HG03060 (cell line): ENCODE measurements at regions not wholly inside any gene's neighbourhood (a gene's known extent, or its start where the extent isn't known, plus 50 kb on each side); places are given as distances from the start of the nearest gene placed in this dataset.

ENCODE experiments used
- ATAC-seq: cut with Tn5 transposase; IDR thresholded peaks from one replicate; pipeline ENCODE4 v1.9.1; 2021; ENCODE audit warnings: low read depth, moderate number of reproducible peaks; ENCODE audit not compliant: unreplicated experiment

- no peak for ATAC-seq
These were observed 514.6 kb downstream of the FUT8 start for GRCh38 chr14:65926935-65927700.

- ATAC-seq, result no peak
These were observed 515.4 kb downstream of the FUT8 start for GRCh38 chr14:65927931-65928356.

GRCh38 chr14:65928995-65929394 is 516.5 kb downstream of the FUT8 start:
- no peak for ATAC-seq

GRCh38 chr14:65933400-65934069 is 521.0 kb downstream of the FUT8 start:
- ATAC-seq, result no peak

DNA sequence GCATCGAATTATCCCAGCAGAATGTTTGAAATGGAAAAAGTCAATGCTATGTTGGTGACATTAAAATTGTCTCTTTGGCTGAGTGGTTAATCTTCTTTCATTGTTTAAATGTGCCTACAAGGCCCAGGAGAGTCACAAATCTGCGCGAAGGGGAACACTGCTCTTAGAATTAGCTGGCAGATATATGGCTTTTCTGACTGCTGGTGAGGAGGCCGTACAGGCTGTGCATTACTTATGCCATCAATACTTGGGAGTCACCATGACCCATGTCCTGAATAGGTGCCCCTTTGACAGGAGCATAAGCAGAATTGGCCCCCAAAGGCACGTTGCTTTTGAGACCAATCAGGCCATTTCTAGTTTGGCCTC is 521.5 kb downstream of the FUT8 start:
- no peak for ATAC-seq

- no peak for ATAC-seq
These were observed 523.9 kb downstream of the FUT8 start for GRCh38 chr14:65936342-65936975.

- ATAC-seq, result no peak
These were observed 524.8 kb downstream of the FUT8 start for GRCh38 chr14:65937079-65937959.

GRCh38 chr14:65937960-65938316 is 525.4 kb downstream of the FUT8 start:
- ATAC-seq, result no peak

DNA sequence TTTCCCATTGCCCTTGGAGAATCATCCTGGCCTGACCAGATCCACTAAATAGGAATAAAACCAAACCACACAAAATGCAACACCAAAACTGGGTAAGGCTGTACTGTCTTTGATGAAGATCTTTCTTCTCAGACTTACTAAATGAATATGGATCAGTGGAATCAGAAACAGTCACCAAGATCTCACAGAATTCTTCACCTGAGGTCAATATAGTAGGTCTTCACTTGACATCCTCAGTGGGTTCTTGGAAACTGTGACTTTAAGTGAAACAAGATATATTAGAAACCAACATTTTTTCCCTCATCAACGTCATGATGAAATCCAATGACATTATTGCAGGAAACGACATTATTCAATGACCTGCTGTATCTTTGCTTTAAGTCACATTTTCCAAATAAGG is 526.2 kb downstream of the FUT8 start:
- ATAC-seq, result no peak

GRCh38 chr14:65939184-65939583 is 526.7 kb downstream of the FUT8 start:
- no peak for ATAC-seq

- ATAC-seq, result no peak
These were observed 527.7 kb downstream of the FUT8 start for GRCh38 chr14:65940056-65940735.

GRCh38 chr14:65941091-65941490 is 528.6 kb downstream of the FUT8 start:
- no peak for ATAC-seq

DNA sequence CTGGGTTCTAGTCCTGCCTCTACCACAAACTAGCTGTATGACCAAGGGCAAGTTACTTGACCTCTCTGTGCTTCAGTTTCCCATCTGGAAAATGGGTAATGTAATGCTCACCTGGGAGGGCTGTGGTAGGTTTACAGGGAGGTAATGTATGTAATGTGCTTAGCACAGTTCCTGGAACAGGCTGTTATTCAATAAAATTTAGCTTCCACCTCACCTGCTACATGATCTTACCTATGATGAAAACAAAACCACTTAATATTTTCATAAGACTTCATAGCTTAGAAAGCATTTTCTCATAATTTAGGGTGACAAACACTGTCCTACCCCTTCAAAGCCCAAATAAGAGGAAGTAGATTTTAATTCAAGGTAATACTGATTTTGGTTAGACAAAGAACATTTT is 530.6 kb downstream of the FUT8 start:
- no peak for ATAC-seq

- no peak for ATAC-seq
These were observed 531.4 kb downstream of the FUT8 start for GRCh38 chr14:65943916-65944410.

DNA sequence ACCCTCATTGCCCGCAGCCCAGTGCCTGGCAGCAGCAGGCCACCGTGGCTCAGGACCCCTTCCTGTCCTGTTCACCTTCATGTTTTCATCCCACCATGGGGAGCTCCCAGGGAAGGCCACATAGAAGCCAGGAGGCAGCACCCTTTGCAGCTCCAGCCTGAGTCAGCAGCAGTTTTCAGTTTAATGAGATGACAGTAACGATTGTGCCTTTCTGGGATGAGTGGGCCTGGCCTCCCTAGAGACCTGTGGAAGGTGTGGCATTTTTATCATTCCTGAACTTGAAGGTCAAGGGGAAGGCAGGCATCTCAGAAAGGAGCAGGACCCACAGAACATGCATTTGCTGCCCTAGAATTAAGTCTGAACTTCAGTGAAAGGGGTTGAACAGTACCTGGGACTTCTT is 532.8 kb downstream of the FUT8 start:
- ATAC-seq, result no peak

DNA sequence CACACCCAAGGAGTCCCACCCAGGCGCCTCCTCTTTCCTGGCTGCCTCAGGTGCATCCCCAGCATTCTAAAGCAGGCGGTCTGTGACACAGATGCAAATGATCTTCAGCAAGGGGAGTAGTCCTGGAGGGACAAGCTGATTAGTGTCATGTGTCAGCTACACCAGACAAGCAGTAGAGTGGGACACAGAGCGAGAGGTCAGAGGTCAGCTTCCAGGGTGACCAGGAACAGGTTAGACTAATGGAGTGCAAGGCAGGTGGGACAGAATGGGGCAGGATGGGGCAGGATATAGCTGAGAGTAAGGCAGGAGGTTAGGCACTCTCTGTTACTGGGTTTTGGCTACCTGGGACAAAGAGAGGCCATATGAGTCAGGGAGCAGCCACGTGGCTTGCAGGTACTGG is 534.0 kb downstream of the FUT8 start:
- ATAC-seq, result no peak

DNA sequence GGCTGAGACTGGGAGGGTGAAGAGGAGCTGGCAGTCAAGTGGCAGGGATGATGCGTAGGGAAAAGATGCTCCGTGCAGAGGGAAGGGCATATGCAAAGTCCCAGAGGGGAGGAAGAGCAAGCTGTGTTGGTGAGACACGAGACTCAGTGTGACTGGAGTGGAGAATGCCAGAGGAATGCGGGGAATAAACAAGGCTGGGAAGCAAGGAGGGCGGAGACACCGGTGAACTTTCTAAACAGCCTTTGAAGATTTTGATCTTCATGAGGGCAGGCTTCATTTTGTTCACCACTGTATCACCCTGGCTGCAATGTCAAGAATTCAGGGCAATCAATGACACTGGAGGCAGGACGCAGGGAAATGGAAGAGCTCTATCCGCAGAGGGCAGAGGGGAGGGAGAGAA is 535.8 kb downstream of the FUT8 start:
- no peak for ATAC-seq

GRCh38 chr14:65949711-65950516 is 536.3 kb upstream of the CCDC196 start:
- peak; percentile 64 for ATAC-seq

GRCh38 chr14:65954942-65955341 is 531.2 kb upstream of the CCDC196 start:
- ATAC-seq, result no peak
